NCI-H1105 (cell line): ENCODE measurements at regions not wholly inside any gene's neighbourhood (a gene's known extent, or its start where the extent isn't known, plus 50 kb on each side); places are given as distances from the start of the nearest gene placed in this dataset.
"Not testable (repeated sequence)": the region's sequence is repeated elsewhere in the genome, so short reads cannot be mapped to it uniquely, and the experiment has no call there.

Experiments used
- DNase-seq: peaks from one replicate; lab custom pipeline; 2025; lab: John Stamatoyannopoulos, UW

DNA sequence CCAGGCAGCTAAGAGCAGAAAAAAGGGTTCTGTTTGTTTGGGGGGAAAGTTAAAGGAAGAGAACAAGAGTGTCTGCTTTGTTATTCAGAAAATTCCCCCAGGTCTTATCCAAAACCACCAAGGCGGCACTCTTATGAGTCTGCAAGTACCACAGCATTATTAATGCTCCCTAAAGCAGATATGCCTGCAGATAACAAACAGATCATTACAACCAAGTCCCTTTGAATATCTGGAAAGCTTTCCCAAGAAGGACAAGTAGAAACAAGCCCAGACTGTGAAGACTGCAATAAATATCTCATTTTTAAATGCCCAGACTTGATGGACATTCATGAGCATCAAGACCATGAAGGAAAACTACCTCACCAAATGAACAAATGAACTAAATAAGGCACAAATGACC is 278.6 kb upstream of the TMEFF2 start:
- no peak for DNase-seq

DNA sequence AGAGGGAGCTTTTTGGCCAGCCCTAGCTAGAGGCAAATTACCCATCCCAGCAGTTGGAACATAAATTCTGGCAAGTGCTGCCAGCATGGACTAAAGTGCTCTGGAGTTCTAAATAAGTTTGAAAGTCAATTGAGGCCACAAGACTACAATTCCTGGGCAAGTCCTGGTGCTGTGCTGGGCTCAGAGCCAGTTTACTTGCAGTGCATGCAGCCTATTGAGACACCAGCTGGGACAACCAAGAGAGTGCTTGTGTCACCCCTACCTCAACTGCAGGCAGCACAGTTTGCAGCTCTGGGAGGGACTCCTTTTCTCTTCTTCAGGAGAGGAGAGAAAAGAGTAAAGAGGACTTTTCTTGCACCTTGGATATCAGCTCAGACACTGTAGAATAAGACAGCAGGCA is 277.2 kb upstream of the TMEFF2 start:
- no peak for DNase-seq

GRCh38 chr2:192469612-192470011 is 274.9 kb upstream of the TMEFF2 start:
- DNase-seq = no peak

DNA sequence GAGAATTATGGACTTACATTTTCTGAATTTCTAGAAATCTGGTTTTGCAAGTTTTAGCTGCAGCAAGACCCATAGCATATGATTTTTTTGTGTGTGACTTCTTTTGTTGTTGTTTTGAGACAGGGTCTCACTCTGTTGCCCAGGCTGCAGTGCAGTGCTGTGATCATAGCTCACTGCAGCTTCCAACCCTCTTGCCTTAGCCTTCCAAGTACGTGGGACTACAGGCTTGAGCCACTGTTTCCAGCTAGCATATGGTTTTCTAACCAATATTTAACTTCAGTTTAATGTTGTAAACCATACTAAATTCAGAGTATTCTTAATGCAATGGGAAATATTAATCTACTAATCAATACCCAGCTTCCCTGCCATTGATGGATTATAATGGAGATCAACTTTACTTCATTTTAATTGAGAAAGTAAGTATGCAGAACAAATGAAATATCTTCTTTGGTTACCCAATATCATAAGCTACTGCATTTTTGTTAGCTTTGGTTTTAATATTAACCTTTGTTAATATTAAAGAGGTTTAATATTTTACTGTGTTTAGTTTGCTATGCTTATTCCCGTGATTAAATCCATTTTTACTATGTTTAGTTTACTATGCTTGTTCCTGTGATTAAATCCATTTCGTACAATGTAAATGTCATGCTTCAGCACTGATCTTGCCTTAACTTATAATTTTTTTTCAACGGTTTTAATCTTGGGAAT is 273.4 kb upstream of the TMEFF2 start:
- DNase-seq = no peak

DNA sequence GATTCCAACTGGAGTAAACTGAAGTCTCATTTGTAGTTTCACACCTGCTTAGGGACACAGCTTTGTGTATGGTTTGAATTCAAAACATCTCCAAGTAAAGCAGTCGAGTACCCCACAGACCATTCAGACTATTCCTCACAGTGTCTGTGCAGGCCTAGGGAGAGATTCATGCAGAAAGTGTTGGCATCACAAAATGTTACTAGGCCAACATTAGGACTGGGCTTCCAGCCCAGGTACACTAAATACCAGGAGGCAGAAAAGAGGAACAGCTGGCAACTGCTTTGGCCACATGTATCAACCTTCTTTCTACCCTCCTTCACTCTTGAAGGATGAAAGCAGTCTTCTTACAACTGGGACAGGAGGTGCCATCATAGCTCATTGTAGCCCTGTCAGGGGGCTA is 270.4 kb upstream of the TMEFF2 start:
- no peak for DNase-seq

DNA sequence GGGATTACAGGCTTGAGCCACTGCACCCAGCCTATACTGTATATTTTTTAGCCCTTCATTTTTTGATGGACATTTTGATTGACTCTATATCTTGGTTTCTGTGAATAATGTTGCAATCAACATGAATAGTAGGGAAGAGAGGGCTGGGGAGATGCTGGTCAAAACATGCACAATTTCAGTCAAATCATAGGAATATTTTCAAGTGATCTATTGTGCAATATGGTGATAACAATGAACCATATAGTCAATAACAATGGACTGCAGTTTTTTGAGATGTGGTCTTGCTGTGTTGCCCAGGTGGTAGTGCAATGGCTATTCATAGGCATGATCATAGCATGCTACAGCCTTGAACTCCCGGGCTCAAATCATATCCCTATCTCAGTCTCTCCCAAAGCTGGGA is 264.7 kb upstream of the TMEFF2 start:
- DNase-seq = no peak

DNA sequence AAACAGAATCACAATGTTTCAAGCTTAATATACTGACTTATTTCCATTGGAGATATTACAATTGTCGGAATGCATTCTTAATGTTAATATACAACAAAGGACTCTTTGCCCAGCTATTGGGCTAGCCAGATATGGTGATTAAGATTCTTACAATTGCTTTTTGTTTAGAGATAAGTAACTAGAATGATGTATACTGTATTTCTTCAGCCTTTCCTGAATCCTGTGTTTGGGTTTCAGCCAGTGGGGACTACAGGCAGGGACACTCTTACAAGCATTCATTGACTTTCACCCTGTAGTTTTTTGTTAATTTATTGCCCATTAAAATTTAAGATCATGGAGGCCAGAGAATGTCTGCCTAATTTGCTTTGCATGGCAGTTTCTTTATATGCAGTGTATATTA is 254.1 kb upstream of the TMEFF2 start:
- DNase-seq = no peak

DNA sequence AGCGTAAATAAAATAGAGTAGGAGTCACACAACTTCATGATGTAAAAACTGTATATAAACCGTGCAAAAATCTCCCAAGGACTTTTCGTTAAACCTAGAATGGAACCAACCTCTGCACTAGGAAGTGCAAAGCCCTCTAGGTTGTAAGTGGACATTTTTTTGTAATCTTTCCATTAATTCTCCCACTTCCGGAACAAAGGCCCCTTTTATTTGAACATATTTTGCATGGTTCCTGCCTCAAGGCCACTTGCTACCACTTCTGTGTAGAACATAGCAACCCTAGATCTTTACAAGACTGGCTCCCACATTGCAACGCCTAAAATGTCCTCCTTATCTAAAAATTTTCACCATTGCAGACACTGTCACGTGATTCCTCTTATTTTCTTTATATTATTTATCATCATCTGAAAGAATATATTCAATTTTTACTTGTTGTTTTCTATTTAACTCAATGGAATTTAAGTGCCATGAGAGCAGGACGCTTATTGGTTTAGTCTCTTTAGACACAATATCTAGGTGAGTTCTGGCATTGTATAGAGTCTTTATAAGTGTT is 249.6 kb upstream of the TMEFF2 start:
- DNase-seq = no peak

- DNase-seq = no peak
Measured at GRCh38 chr2:192443831-192444230, 249.1 kb upstream of the TMEFF2 start.

DNA sequence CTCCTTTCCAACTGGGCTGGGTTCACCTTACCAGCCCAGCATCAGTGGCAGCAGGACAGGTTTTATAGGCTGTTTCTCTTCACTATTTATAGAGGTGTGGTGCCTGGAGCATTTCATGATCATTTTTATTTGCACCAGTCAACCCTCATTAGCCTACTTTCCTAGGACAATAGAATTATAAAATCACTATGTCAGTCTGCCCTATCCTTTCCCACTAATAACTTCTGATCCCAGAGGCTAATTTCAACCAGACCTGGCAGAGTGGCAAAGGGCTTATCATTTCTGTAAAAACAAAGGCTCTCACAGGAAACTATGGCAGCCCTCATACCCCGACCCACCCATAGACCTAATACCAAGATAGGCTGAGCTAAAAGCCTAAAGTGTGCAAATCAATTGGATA is 243.5 kb upstream of the TMEFF2 start:
- DNase-seq = no peak

DNA sequence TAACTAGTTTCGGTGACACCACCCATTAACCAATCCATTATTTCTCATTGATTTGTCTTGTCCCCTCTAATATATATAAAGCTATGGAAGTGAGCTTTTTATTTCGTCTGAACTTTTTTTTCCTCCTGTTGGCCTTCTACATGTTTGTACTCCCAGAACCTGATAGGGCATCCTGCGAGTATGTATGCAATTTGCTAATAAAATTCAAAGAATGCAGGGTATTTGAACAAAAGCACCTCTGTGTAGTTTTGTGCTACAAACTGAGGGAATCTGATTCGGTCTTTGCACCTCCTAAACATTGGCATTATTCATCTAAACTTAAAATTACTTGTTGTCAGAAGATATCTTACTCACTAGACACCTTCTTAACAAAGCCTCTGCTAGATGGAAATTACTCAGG is 242.9 kb upstream of the TMEFF2 start:
- DNase-seq = no peak

DNA sequence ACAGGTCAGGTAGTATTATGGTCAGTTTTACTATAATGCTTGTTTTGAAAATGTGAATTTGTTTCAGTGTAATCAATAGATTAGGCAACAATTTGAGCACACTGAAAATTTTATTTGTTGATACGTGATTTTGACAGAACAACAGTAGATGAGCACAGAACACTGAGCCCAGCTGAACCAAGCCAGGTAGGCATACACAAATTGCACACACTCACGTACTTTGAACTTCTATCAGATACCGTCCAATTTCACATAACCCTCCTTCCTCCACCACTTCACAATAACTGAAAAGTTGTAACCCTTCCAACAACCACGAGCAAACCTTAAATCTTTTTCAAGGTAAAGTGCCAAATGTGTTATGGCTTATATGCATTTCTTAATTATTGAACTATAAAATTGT is 229.5 kb upstream of the TMEFF2 start:
- DNase-seq = no peak

- DNase-seq = no peak
Measured at GRCh38 chr2:192419786-192420185, 225.1 kb upstream of the TMEFF2 start.

GRCh38 chr2:192416060-192416459 is 221.3 kb upstream of the TMEFF2 start:
- DNase-seq = no peak

GRCh38 chr2:192414794-192415193 is 220.1 kb upstream of the TMEFF2 start:
- DNase-seq = no peak

- DNase-seq = no peak
Measured at GRCh38 chr2:192413812-192414681, 219.3 kb upstream of the TMEFF2 start.

DNA sequence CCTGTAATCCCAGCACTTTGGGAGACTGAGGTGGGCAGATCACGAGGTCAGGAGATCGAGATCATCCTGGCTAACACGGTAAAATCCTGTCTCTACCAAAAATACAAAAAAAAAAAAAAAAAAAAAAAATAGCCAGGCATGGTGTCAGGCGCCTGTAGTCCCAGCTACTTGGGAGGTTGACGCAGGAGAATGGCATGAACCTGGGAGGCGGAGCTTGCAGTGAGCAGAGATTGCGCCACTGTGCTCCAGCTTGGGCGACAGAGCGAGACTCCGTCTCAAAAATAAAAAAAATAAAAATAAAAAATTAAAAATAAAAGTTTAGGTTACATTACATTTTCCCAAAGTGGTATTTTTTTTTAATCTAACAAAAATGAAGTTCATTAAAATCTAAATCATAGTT is 218.1 kb upstream of the TMEFF2 start:
- not testable (repeated sequence) for DNase-seq

- no peak for DNase-seq
Measured at GRCh38 chr2:192412394-192412793, 217.7 kb upstream of the TMEFF2 start.

GRCh38 chr2:192411755-192412154 is 217.0 kb upstream of the TMEFF2 start:
- DNase-seq = no peak

DNA sequence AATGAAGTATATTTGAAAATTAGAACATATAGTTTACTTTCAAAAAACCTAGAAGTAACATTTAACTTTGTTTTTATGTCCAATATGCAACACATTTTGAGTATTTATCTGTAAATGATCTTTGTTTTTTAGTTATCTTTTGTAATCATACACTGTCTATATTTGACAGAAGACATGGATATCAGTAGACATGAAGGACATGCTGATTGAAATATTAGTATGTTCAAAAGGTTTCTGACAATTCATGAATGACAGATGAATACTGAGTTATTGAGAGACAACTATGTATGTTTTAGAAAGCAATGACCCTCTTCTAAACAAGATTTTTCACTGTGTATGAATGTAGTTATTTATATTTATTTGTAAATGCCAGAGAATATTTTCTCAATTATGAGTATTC is 215.6 kb upstream of the TMEFF2 start:
- no peak for DNase-seq

DNA sequence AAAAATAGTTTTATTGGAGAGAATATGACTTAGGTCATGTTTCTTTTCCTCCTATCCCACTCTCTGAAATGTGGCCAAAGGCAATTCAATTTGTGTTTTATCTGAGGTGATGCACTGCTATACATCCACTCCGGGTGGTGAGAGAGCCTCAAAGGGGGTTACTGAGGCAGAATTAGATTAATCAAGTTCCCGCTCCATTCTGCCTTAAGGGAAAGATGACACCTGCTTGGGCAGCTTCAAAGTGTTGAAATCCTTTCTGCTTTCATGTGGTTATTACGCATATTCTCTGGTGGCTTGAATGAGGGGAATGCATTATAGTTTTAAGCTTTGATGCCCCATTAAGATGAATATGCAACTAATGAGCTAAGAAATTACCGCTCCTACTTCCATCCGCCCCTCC is 213.0 kb upstream of the TMEFF2 start:
- no peak for DNase-seq

DNA sequence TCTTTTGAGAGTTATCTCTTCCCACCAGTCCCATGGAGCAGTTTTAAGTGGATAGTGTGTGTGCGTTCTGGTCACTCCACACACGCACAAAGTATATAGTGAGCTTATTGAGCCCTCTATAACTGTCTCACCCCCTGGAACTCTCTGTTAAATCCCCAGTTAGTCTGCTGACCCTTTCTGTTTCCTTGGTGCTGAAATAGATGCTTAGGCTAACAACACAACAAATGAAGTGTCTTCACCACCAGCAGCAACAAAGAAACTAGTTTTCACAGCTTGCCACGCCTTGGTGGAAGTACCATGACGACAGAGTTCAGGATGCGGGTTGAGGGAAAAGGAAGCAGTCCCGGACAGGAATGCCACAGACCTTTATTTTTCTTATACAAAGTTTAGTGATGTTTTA is 203.5 kb upstream of the TMEFF2 start:
- no peak for DNase-seq

DNA sequence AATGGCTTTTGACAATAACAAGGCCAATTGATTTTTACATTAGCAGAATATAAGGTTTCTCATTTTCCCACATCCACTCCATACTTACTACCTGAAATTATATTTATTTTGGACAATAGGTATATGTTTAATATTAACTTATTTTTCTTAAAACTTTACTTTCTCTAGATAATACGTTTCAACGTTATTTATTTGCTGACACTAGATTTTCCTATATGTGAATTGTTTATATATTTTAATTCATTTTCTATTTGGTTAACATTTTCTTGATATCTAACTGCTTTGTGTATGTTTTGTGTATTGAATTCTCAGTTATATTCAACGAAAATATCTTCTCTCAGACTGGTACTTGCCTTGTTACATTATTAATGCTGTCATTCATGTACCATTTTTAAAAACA is 199.9 kb upstream of the TMEFF2 start:
- DNase-seq = no peak
